ENCODE measurements at regions not wholly inside any gene's neighbourhood (a gene's known extent, or its start where the extent isn't known, plus 50 kb on each side); places are given as distances from the start of the nearest gene placed in this dataset.

DNA sequence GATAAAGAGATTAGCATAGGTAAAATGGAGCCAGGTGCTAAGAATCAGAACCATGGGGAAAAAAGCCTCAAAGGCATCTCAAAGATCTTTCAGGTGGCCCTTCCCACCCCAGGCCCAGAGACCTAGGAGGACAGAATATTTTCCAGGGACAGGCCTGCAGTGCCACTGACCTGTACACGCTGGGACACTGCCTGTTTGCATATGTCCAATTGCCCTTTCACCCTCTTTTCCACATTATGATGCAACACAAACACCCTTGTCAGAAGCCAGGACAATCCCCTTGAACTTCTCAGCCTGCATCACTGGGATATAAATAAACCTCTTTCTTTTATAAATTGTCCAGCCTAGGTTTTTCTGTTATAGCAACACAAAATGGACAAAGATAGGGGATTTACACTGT is 419.1 kb downstream of the TRIB2 start (continued):
- TF ChIP-seq, protein P1, sequence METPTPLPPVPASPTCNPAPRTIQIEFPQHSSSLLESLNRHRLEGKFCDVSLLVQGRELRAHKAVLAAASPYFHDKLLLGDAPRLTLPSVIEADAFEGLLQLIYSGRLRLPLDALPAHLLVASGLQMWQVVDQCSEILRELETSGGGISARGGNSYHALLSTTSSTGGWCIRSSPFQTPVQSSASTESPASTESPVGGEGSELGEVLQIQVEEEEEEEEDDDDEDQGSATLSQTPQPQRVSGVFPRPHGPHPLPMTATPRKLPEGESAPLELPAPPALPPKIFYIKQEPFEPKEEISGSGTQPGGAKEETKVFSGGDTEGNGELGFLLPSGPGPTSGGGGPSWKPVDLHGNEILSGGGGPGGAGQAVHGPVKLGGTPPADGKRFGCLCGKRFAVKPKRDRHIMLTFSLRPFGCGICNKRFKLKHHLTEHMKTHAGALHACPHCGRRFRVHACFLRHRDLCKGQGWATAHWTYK (CRISPR knock-in tag; IDR thresholded peaks at IDR 0.05): no peak

DNA sequence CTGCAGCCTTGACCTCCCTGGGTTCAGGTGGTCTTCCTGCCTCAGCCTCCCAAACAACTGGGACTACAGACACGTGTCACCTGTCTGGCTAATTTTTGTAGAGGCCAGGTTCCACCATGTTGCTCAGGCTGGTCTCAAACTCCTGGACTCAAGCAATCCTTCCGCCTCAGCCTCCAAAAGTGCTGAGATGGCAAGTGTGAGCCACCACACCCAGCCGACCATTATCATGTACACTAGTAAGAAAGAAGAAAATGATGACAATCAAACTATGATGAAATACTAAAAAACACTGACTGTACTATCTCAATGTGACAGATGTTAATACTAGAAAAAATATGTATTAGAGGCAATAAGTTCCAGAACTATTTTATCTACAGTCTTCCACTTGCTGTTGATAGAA is 420.9 kb downstream of the TRIB2 start:
- Histone ChIP-seq H2AFZ (ENCODE audit: low read depth, low read length) (no peak overlapping the region), H3K4me3 (no peak overlapping the region), H3K79me2 (ENCODE audit: control insufficient read depth, insufficient read depth, low read length) (no peaks in the 10 kb centered on the region), H4K20me1 (replicated peaks; ENCODE audit: control insufficient read depth, insufficient read depth, low read length) (no peaks in the 10 kb centered on the region), H3K9me3 (replicated peaks; ENCODE audit: control insufficient read depth, insufficient read depth, low read depth, low read length) (no peaks in the 10 kb centered on the region), H3K9ac (ENCODE audit: insufficient read depth in 1 of 2, low read depth in 2 of 2, low read length in 2 of 2) (no peak overlapping the region), H3K9me1 (ENCODE audit: control insufficient read depth, insufficient read depth, low read length) (no peaks in the 10 kb centered on the region), H3K27me3 (ENCODE audit: control insufficient read depth in 2 of 2, insufficient read depth in 2 of 2, low read length in 2 of 2) (no peaks in the 10 kb centered on the region), H3K4me2 (ENCODE audit: insufficient read depth, low read length) (no peak overlapping the region), H3K36me3 (ENCODE audit: control insufficient read depth, insufficient read depth, low read length) (no peaks in the 10 kb centered on the region), H3K27ac (ENCODE audit: extremely low read depth, low read depth, low read length) (no peak overlapping the region), H3K4me1 (replicated peaks in 1 of 2; ENCODE audit: control insufficient read depth in 2 of 2, insufficient read depth in 2 of 2, low read length in 2 of 2) (no peaks in the 10 kb centered on the region)
- ATAC-seq (no peak), DNase-seq (ENCODE audit: extremely low read depth in 1 of 4, low spot score in 3 of 4) (no peak), FAIRE-seq (no peak)
- TF ChIP-seq ZNF75A (CRISPR knock-in tag; IDR thresholded peaks at IDR 0.05): no peak
- intact Hi-C loops (cut with micrococcal nuclease): no loop called here
- WGBS (ENCODE audit: insufficient coverage, low coverage, missing lambda C conversion rate): 0% methylated on average over 3 of the region's 3 CpGs
- BruUV-seq (replicated peaks): no TSS peak
- in situ Hi-C loops (cut with MboI): no loop called here
- CTCF ChIA-PET (ENCODE audit: low intra/inter-chr PET ratio): no interaction called here
- POLR2A ChIA-PET: no interaction called here

DNA sequence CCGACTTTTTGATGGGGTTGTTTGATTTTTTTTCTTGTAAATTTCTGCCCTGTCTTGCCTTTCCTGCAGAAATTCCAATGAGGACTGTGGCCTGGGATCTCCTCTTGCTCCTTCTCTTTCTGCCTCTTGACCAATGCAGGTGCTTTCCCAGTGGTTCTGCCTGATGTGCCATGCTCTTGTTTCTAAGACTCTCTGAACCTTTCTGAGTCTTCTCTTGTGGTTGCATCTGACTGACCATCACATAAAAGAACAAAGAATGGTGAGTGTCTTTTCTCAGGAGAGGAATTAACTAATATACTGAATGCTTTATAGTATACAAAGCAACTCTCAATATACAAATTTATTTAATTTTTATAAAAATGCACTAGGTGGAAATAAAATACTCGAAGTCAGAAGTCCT is 424.6 kb downstream of the TRIB2 start:
- Histone ChIP-seq H3K27ac (ENCODE audit: extremely low read depth, low read depth, low read length) (no peak overlapping the region), H4K20me1 (replicated peaks; ENCODE audit: control insufficient read depth, insufficient read depth, low read length) (no peaks in the 10 kb centered on the region), H3K36me3 (ENCODE audit: control insufficient read depth, insufficient read depth, low read length) (no peaks in the 10 kb centered on the region), H3K79me2 (ENCODE audit: control insufficient read depth, insufficient read depth, low read length) (no peaks in the 10 kb centered on the region), H3K9me3 (replicated peaks; ENCODE audit: control insufficient read depth, insufficient read depth, low read depth, low read length) (no peaks in the 10 kb centered on the region), H3K4me1 (replicated peaks in 1 of 2; ENCODE audit: control insufficient read depth in 2 of 2, insufficient read depth in 2 of 2, low read length in 2 of 2) (no peaks in the 10 kb centered on the region), H3K9me1 (ENCODE audit: control insufficient read depth, insufficient read depth, low read length) (no peaks in the 10 kb centered on the region), H3K9ac (ENCODE audit: insufficient read depth in 1 of 2, low read depth in 2 of 2, low read length in 2 of 2) (no peak overlapping the region), H3K4me3 (no peak overlapping the region), H3K4me2 (ENCODE audit: insufficient read depth, low read length) (no peak overlapping the region), H3K27me3 (ENCODE audit: control insufficient read depth in 2 of 2, insufficient read depth in 2 of 2, low read length in 2 of 2) (no peaks in the 10 kb centered on the region), H2AFZ (ENCODE audit: low read depth, low read length) (no peak overlapping the region)
- ATAC-seq (no peak), FAIRE-seq (no peak), DNase-seq (ENCODE audit: extremely low read depth in 1 of 4, low spot score in 3 of 4) (no peak)
- intact Hi-C loops (cut with micrococcal nuclease) (no loop called here), in situ Hi-C loops (cut with MboI) (no loop called here)
- no TSS peak for BruUV-seq (replicated peaks)
- ChIA-PET POLR2A (no interaction called here), CTCF (ENCODE audit: low intra/inter-chr PET ratio) (no interaction called here)
- WGBS (ENCODE audit: insufficient coverage, low coverage, missing lambda C conversion rate): 9% methylated on average over 2 of the region's 2 CpGs
- no peak for TF ChIP-seq CREBBP (IDR thresholded peaks at IDR 0.05; ENCODE audit: low read depth, low read length)
- no peak for TF ChIP-seq PHB (CRISPR knock-in tag; IDR thresholded peaks at IDR 0.05)
- no peak for TF ChIP-seq PHF21A (IDR thresholded peaks at IDR 0.05; ENCODE audit: borderline replicate concordance, low read depth)
- TF ChIP-seq, protein P2, sequence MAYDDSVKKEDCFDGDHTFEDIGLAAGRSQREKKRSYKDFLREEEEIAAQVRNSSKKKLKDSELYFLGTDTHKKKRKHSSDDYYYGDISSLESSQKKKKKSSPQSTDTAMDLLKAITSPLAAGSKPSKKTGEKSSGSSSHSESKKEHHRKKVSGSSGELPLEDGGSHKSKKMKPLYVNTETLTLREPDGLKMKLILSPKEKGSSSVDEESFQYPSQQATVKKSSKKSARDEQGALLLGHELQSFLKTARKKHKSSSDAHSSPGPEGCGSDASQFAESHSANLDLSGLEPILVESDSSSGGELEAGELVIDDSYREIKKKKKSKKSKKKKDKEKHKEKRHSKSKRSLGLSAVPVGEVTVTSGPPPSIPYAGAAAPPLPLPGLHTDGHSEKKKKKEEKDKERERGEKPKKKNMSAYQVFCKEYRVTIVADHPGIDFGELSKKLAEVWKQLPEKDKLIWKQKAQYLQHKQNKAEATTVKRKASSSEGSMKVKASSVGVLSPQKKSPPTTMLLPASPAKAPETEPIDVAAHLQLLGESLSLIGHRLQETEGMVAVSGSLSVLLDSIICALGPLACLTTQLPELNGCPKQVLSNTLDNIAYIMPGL (CRISPR knock-in tag; IDR thresholded peaks at IDR 0.05): no peak
- no peak for TF ChIP-seq ZFP1 (CRISPR knock-in tag; IDR thresholded peaks at IDR 0.05)
- TF ChIP-seq TEAD1 (CRISPR knock-in tag; IDR thresholded peaks at IDR 0.05): no peak
- TF ChIP-seq JUNB (CRISPR knock-in tag; conservative IDR thresholded peaks at IDR 0.05): no peak
- TF ChIP-seq ARID2 (IDR thresholded peaks at IDR 0.05): no peak
- TF ChIP-seq ARHGAP35 (IDR thresholded peaks at IDR 0.05; ENCODE audit: partially characterized antibody): no peak
